GM12878 (cell line): ENCODE measurements at regions not wholly inside any gene's neighbourhood (a gene's known extent, or its start where the extent isn't known, plus 50 kb on each side); places are given as distances from the start of the nearest gene placed in this dataset.

Experiments
- ATAC-seq: fragments of 200-7000 bp; cut with Tn5 transposase; 3 replicates; pipeline ENCODE4 v1.9.1; 2020; ENCODE audit warnings: mild to moderate bottlenecking, moderate library complexity
- BruUV-seq: library from RNA; stranded (reverse); fragments of 400-500 nt; replicated peaks from 2 replicates; lab custom pipeline; 2021; lab: Mats Ljungman, UMichigan
- CTCF ChIA-PET: fragments of 300-600 bp; sonication (Branson Sonifier 250); formaldehyde crosslinking; extraction: SDS; loops from one replicate; lab custom pipeline; 2021; ENCODE audit warnings: inconsistent platforms; lab: Yijun Ruan, JAX
- POLR2A ChIA-PET: fragments of 350-600 bp; formaldehyde crosslinking; extraction: SDS; loops from one replicate; lab custom pipeline; 2021; ENCODE audit warnings: inconsistent platforms; lab: Charles Lee
- RAD21 ChIA-PET: fragments of 300-600 bp; sonication (Branson Sonifier 250); formaldehyde crosslinking; loops from one replicate; lab custom pipeline; 2023; ENCODE audit warnings: antibody characterized with exemption; ENCODE audit not compliant: unreplicated experiment; lab: Charles Lee
- SMC1A ChIA-PET: fragments of 300-600 bp; sonication (Branson Sonifier 250); formaldehyde crosslinking; loops from one replicate; lab custom pipeline; 2023; ENCODE audit not compliant: unreplicated experiment, uncharacterized antibody; lab: Charles Lee
- DNase-seq: peaks from one replicate; pipeline ENCODE4 v3.0.0-alpha.2; 2011; ENCODE audit warnings: low read depth, low spot score
- FAIRE-seq: peaks from 3 replicates; lab custom pipeline; 2011; peaks lifted over from hg19 to GRCh38; lab: Jason Lieb, UNC
- H2AFZ ChIP-seq: 2 replicates; pipeline ENCODE4 v1.6.0; 2011; ENCODE audit warnings: low read depth, low read length, control low read depth; ENCODE audit not compliant: control insufficient read depth
- H3K27ac ChIP-seq: 2 replicates; pipeline ENCODE4 v1.5.1; 2011; ENCODE audit warnings: control low read depth; ENCODE audit not compliant: control insufficient read depth, insufficient read depth
- H3K27me3 ChIP-seq, 2 experiments: replicated peaks in 1 of 2; 2 replicates each; pipeline versions ENCODE4 v1.6.0 to v1.6.1; 2011; ENCODE audit warnings: low read length in 1 of 2; ENCODE audit not compliant: control insufficient read depth in 2 of 2, insufficient read depth in 2 of 2
- H3K36me3 ChIP-seq, 2 experiments: 2 replicates each; pipeline ENCODE4 v1.5.1; 2011; ENCODE audit warnings: low read length in 1 of 2; ENCODE audit not compliant: control insufficient read depth in 2 of 2, insufficient read depth in 2 of 2
- H3K4me1 ChIP-seq: 2 replicates; pipeline ENCODE4 v1.6.1; 2011; ENCODE audit warnings: mild to moderate bottlenecking, low read length, moderate library complexity, mixed read lengths; ENCODE audit not compliant: control insufficient read depth, insufficient read depth
- H3K4me2 ChIP-seq: 2 replicates; pipeline ENCODE4 v1.6.0; 2011; ENCODE audit warnings: control low read depth; ENCODE audit not compliant: control insufficient read depth, insufficient read depth
- H3K4me3 ChIP-seq: fragments of 200-600 bp; sonication (generic); 2 replicates; pipeline ENCODE4 v1.5.1; 2016
- H3K79me2 ChIP-seq: 2 replicates; pipeline ENCODE4 v1.6.0; 2011; ENCODE audit warnings: low read length; ENCODE audit not compliant: control insufficient read depth, insufficient read depth
- H3K9ac ChIP-seq: 2 replicates; pipeline ENCODE4 v1.8.0; 2011; ENCODE audit warnings: low read length, control low read depth, mixed read lengths; ENCODE audit not compliant: control insufficient read depth, insufficient read depth
- H3K9me3 ChIP-seq: replicated peaks from 3 replicates; pipeline ENCODE4 v1.5.1; 2011; ENCODE audit warnings: mild to moderate bottlenecking, low read length; ENCODE audit not compliant: control insufficient read depth, insufficient read depth
- H4K20me1 ChIP-seq: 2 replicates; pipeline ENCODE4 v1.6.0; 2011; ENCODE audit not compliant: control insufficient read depth, insufficient read depth
- FOXK2 ChIP-seq: fragments of 450-650 bp; IDR thresholded peaks from 2 replicates; pipeline ENCODE4 v1.6.1; 2017; ENCODE audit warnings: mild to moderate bottlenecking, moderate library complexity
- GABPA ChIP-seq: IDR thresholded peaks from 2 replicates; pipeline ENCODE4 v1.6.1; 2014; ENCODE audit warnings: antibody characterized with exemption, low read depth, mild to moderate bottlenecking, inconsistent platforms
- KAT2A ChIP-seq: conservative IDR thresholded peaks from 2 replicates; pipeline ENCODE4 v1.6.1; 2011; ENCODE audit warnings: low read depth, low read length; ENCODE audit not compliant: control insufficient read depth
- MEF2A ChIP-seq: IDR thresholded peaks from 2 replicates; pipeline ENCODE4 v1.6.1; 2011; ENCODE audit warnings: low read depth, mild to moderate bottlenecking, low read length, moderate library complexity; ENCODE audit not compliant: insufficient read depth
- MTA2 ChIP-seq: fragments of 450-650 bp; IDR thresholded peaks from 2 replicates; pipeline ENCODE4 v1.6.1; 2016; ENCODE audit warnings: low read depth, mild to moderate bottlenecking, moderate library complexity
- NFXL1 ChIP-seq: fragments of 450-650 bp; IDR thresholded peaks from 2 replicates; pipeline ENCODE4 v1.6.1; 2017; ENCODE audit warnings: antibody characterized with exemption, mild to moderate bottlenecking, borderline replicate concordance
- NR2C1 ChIP-seq: fragments of 450-650 bp; IDR thresholded peaks from 2 replicates; pipeline ENCODE4 v1.6.1; 2017; ENCODE audit warnings: antibody characterized with exemption, mild to moderate bottlenecking, moderate library complexity
- PAX5 ChIP-seq: IDR thresholded peaks from 2 replicates; pipeline ENCODE4 v1.6.1; 2011; ENCODE audit warnings: low read depth, low read length, borderline replicate concordance
- RELA ChIP-seq: fragments of 450-650 bp; IDR thresholded peaks from 2 replicates; pipeline ENCODE4 v1.8.0; 2014; ENCODE audit warnings: borderline replicate concordance; ENCODE audit not compliant: partially characterized antibody
- SREBF1 ChIP-seq: IDR thresholded peaks from 2 replicates; pipeline ENCODE4 v1.6.1; 2012; ENCODE audit warnings: mild to moderate bottlenecking, low read length
- STAT1 ChIP-seq: fragments of 450-650 bp; conservative IDR thresholded peaks from 2 replicates; pipeline ENCODE4 v1.6.1; 2014; ENCODE audit warnings: antibody characterized with exemption, mild to moderate bottlenecking
- TBL1XR1 ChIP-seq: IDR thresholded peaks from 2 replicates; pipeline ENCODE4 v1.6.1; 2012; ENCODE audit warnings: low read depth, low read length, improper control_type of control experiment
- ZNF274 ChIP-seq: IDR thresholded peaks from one replicate; pipeline ENCODE4 v1.8.0; 2011; ENCODE audit not compliant: insufficient read length, insufficient read depth
- in situ Hi-C: fragments of 300-500 bp; cut with MboI; formaldehyde crosslinking; loops from 9 replicates; pipeline ENCODE4 v1.14.3; 2018; ENCODE audit warnings: mixed read lengths
- intact Hi-C: fragments of 100-400 bp; cut with micrococcal nuclease; formaldehyde crosslinking; loops from one replicate; pipeline ENCODE4 v1.14.2; 2022; ENCODE audit not compliant: unreplicated experiment
- TF ChIP-seq, protein P1 (sequence below): fragments of 450-650 bp; IDR thresholded peaks from 2 replicates; pipeline ENCODE4 v1.6.1; 2018; ENCODE audit warnings: mild to moderate bottlenecking, low read depth, moderate library complexity; ENCODE audit not compliant: partially characterized antibody
- TF ChIP-seq, protein P2 (sequence below): fragments of 450-650 bp; IDR thresholded peaks from 2 replicates; pipeline ENCODE4 v1.6.1; 2016; ENCODE audit warnings: mild to moderate bottlenecking
- TF ChIP-seq, protein P3 (sequence below): fragments of 450-650 bp; IDR thresholded peaks from 2 replicates; pipeline ENCODE4 v1.6.1; 2014; ENCODE audit warnings: mild to moderate bottlenecking
- TF ChIP-seq, protein P4 (sequence below): fragments of 450-650 bp; formaldehyde crosslinking; IDR thresholded peaks from 2 replicates; pipeline ENCODE4 v1.4.0; 2022; ENCODE audit warnings: mild to moderate bottlenecking, moderate library complexity

DNA sequence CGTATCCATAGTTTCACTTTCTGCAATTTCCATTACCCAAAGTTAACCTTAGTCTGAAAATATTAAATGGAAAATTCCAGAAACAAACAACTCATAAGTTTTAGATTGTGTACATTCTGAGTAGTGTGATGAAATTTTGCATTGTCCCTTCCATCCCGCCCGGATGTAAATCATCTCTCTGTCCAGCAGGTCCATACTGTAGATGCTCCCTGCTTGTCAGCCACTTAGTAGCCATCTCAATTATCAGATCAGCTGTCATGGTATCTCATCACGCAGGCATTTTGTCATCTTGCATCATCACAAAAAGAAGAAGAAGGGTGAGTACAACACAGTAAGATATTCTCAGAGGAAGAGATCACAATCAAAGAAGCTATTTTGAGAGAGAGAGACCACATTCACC lies 185.0 kb upstream of the STK17B start (continued):
- TF ChIP-seq, protein P1, sequence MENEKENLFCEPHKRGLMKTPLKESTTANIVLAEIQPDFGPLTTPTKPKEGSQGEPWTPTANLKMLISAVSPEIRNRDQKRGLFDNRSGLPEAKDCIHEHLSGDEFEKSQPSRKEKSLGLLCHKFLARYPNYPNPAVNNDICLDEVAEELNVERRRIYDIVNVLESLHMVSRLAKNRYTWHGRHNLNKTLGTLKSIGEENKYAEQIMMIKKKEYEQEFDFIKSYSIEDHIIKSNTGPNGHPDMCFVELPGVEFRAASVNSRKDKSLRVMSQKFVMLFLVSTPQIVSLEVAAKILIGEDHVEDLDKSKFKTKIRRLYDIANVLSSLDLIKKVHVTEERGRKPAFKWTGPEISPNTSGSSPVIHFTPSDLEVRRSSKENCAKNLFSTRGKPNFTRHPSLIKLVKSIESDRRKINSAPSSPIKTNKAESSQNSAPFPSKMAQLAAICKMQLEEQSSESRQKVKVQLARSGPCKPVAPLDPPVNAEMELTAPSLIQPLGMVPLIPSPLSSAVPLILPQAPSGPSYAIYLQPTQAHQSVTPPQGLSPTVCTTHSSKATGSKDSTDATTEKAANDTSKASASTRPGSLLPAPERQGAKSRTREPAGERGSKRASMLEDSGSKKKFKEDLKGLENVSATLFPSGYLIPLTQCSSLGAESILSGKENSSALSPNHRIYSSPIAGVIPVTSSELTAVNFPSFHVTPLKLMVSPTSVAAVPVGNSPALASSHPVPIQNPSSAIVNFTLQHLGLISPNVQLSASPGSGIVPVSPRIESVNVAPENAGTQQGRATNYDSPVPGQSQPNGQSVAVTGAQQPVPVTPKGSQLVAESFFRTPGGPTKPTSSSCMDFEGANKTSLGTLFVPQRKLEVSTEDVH: no peak
- TF ChIP-seq FOXK2 (no peak), PAX5 (no peak), KAT2A (no peak), GABPA (no peak)
- TF ChIP-seq, all 136 proteins: peak for 0

DNA sequence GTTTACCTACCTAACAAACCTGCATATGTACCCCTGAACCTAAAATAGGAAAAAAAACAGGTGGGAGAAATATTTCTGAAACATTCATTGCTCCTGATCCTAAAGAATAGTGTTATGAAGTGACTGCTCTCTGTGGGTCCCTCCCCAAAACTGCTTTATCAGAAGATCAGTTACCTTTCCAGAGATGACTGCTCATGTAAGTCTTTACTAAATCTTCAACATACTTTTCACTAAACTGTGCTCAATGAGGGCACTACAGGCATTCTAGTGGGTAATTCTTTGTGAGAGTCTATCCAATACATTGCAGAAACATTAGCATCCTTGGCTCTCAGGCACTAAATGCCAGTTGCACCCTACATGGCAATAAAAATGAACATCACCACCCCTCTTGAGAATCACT lies 189.3 kb upstream of the STK17B start:
- Histone ChIP-seq H3K4me3 (no peak overlapping the region), H3K9me3 (peaks cover 8% of the 10 kb centered on the region), H3K27ac (no peak overlapping the region), H3K36me3 (peaks cover 0 to 11% of the 10 kb centered on the region in 2 experiments; a peak in 3 of 4 replicates), H3K9ac (no peak overlapping the region), H3K27me3 (no peaks in the 10 kb centered on the region), H3K4me2 (no peak overlapping the region), H3K4me1 (no peaks in the 10 kb centered on the region; the same call in 1 of the 2 replicates), H2AFZ (no peak overlapping the region), H4K20me1 (no peaks in the 10 kb centered on the region), H3K79me2 (peaks cover 15% of the 10 kb centered on the region)
- ATAC-seq: no peak
- ChIA-PET POLR2A (no interaction called here), RAD21 (interaction anchor here (1.4 kb wide), 1 partner anchor 53 kb away, joined by 5 read pairs; no protein-coding TSS in a partner anchor), SMC1A (interaction anchor here (2.4 kb wide), 1 partner anchor 11 kb away, joined by 10 read pairs; no protein-coding TSS in a partner anchor), CTCF (interaction anchor here (1.0 to 1.4 kb wide), 2 partner anchors 23 to 285 kb away, joined by 3 read pairs; no protein-coding TSS in a partner anchor)
- in situ Hi-C loops (no loop called here), intact Hi-C loops (no loop called here)
- DNase-seq: no peak
- no peak for TF ChIP-seq MEF2A
- no peak for TF ChIP-seq MTA2
- TF ChIP-seq RELA: no peak
- TF ChIP-seq, protein P2, sequence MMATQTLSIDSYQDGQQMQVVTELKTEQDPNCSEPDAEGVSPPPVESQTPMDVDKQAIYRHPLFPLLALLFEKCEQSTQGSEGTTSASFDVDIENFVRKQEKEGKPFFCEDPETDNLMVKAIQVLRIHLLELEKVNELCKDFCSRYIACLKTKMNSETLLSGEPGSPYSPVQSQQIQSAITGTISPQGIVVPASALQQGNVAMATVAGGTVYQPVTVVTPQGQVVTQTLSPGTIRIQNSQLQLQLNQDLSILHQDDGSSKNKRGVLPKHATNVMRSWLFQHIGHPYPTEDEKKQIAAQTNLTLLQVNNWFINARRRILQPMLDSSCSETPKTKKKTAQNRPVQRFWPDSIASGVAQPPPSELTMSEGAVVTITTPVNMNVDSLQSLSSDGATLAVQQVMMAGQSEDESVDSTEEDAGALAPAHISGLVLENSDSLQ: no peak
- TF ChIP-seq TBL1XR1: no peak
- TF ChIP-seq, protein P3, sequence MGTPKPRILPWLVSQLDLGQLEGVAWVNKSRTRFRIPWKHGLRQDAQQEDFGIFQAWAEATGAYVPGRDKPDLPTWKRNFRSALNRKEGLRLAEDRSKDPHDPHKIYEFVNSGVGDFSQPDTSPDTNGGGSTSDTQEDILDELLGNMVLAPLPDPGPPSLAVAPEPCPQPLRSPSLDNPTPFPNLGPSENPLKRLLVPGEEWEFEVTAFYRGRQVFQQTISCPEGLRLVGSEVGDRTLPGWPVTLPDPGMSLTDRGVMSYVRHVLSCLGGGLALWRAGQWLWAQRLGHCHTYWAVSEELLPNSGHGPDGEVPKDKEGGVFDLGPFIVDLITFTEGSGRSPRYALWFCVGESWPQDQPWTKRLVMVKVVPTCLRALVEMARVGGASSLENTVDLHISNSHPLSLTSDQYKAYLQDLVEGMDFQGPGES: no peak
- TF ChIP-seq, protein P4, sequence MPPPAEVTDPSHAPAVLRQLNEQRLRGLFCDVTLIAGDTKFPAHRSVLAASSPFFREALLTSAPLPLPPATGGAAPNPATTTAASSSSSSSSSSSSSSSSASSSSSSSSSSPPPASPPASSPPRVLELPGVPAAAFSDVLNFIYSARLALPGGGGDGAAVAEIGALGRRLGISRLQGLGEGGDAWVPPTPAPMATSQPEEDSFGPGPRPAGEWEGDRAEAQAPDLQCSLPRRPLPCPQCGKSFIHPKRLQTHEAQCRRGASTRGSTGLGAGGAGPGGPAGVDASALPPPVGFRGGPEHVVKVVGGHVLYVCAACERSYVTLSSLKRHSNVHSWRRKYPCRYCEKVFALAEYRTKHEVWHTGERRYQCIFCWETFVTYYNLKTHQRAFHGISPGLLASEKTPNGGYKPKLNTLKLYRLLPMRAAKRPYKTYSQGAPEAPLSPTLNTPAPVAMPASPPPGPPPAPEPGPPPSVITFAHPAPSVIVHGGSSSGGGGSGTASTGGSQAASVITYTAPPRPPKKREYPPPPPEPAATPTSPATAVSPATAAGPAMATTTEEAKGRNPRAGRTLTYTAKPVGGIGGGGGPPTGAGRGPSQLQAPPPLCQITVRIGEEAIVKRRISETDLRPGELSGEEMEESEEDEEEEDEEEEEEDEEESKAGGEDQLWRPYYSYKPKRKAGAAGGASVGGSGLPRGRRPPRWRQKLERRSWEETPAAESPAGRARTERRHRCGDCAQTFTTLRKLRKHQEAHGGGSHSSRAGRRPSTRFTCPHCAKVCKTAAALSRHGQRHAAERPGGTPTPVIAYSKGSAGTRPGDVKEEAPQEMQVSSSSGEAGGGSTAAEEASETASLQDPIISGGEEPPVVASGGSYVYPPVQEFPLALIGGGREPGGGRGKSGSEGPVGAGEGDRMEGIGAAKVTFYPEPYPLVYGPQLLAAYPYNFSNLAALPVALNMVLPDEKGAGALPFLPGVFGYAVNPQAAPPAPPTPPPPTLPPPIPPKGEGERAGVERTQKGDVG (CRISPR knock-in tag): no peak
- no peak for TF ChIP-seq SREBF1
- TF ChIP-seq ZNF274: no peak
- no peak for TF ChIP-seq NR2C1
- TF ChIP-seq STAT1: no peak
- TF ChIP-seq NFXL1: no peak
- FAIRE-seq: no peak
- no TSS peak for BruUV-seq
